Sigmoid colon (tissue), 6 donors: ENCODE measurements at regions not wholly inside any gene's neighbourhood (a gene's known extent, or its start where the extent isn't known, plus 50 kb on each side); places are given as distances from the start of the nearest gene placed in this dataset.
"Not testable (repeated sequence)": the region's sequence is repeated elsewhere in the genome, so short reads cannot be mapped to it uniquely, and the experiment has no call there.

Source experiments
- DNase-seq: peaks from one replicate; pipeline ENCODE4 v3.0.0-alpha.2; 2019
- H3K27ac ChIP-seq, 4 donors: fragments of 200-600 bp; sonication (generic); one replicate each; pipeline ENCODE4 v1.5.1; 2016 to 2019; ENCODE audit warnings: mild to moderate bottlenecking in 1 of 4
- H3K27me3 ChIP-seq, 3 donors: fragments of 200-600 bp; sonication (generic); one replicate each; pipeline ENCODE4 v1.5.1; 2019; ENCODE audit warnings: mild to moderate bottlenecking in 1 of 3
- H3K36me3 ChIP-seq, 4 donors: fragments of 200-600 bp; sonication (generic); one replicate each; pipeline ENCODE4 v1.5.1; 2016 to 2019
- H3K4me1 ChIP-seq, 4 donors: fragments of 200-600 bp; sonication (generic); one replicate each; pipeline ENCODE4 v1.5.1; 2017 to 2019
- H3K4me3 ChIP-seq, 4 donors: fragments of 200-600 bp; sonication (generic); one replicate each; pipeline ENCODE4 v1.5.1; 2017 to 2019; ENCODE audit warnings: mild to moderate bottlenecking in 2 of 4, moderate library complexity in 1 of 4
- H3K9me3 ChIP-seq, 4 donors: fragments of 200-600 bp in 3 of 4; sonication (generic) in 3 of 4; one replicate each; pipeline versions ENCODE4 v1.5.1 to v1.6.1; 2013 to 2019
- CTCF ChIP-seq, 4 experiments: fragments of 450-650 bp in 3 of 4; fragments of 200-600 bp in 1 of 4; IDR thresholded peaks; one replicate each; pipeline ENCODE4 v1.5.1; 2016 to 2019; ENCODE audit warnings: antibody characterized with exemption in 4 of 4, mild to moderate bottlenecking in 3 of 4, moderate library complexity in 2 of 4
- EP300 ChIP-seq, 4 donors: sonication (generic); formaldehyde crosslinking; IDR thresholded peaks; one replicate each; pipeline ENCODE4 v1.6.1; 2017; ENCODE audit warnings: antibody characterized with exemption in 4 of 4
- POLR2A ChIP-seq, 2 donors: fragments of 450-650 bp; IDR thresholded peaks; one replicate each; pipeline ENCODE4 v1.6.1; 2016; ENCODE audit warnings: antibody characterized with exemption in 2 of 2, mild to moderate bottlenecking in 2 of 2, moderate library complexity in 2 of 2
- POLR2AphosphoS5 ChIP-seq, 4 donors: sonication (generic); formaldehyde crosslinking; IDR thresholded peaks; one replicate each; pipeline ENCODE4 v1.6.1; 2017; ENCODE audit warnings: antibody characterized with exemption in 4 of 4
- WGBS, 2 donors: extraction: QIAGEN DNeasy Blood & Tissue Kit; methylation state at CpG; one replicate each; pipeline ENCODE4 v1.1.7; 2013; 5-methylcytosine and 5-hydroxymethylcytosine counted together
- intact Hi-C: fragments of 100-400 bp; cut with DNase I; formaldehyde crosslinking; loops from one replicate; pipeline ENCODE4 v1.15.1; 2023
- donor health status: healthy with polysubstance abuse.
- donor health status: healthy.

GRCh38 chr1:87989346-87989745, 660.7 kb downstream of the LMO4 start:
- H3K27ac ChIP-seq: no peak overlapping the region
- no peaks in the 10 kb centered on the region for H3K27me3 ChIP-seq
- intact Hi-C loops: no loop called here
- H3K4me3 ChIP-seq: no peak overlapping the region
- H3K36me3 ChIP-seq: no peaks in the 10 kb centered on the region
- no peaks in the 10 kb centered on the region for H3K9me3 ChIP-seq
- H3K4me1 ChIP-seq: no peaks in the 10 kb centered on the region
- TF ChIP-seq POLR2AphosphoS5 (IDR thresholded peaks at IDR 0.05) (no peak), POLR2A (IDR thresholded peaks at IDR 0.05) (no peak), CTCF (IDR thresholded peaks at IDR 0.05) (no peak), EP300 (IDR thresholded peaks at IDR 0.05) (no peak)
- WGBS, 2 donors: 75 to 93% methylated on average over 2 of the region's 2 CpGs
- DNase-seq: no peak

- H3K27me3 ChIP-seq, intact Hi-C loops, H3K27ac ChIP-seq, DNase-seq, H3K4me1 ChIP-seq, H3K9me3 ChIP-seq, H3K4me3 ChIP-seq, H3K36me3 ChIP-seq: not testable (repeated sequence)
- WGBS, 2 donors: 92 to 93% methylated on average over 5 of the region's 5 CpGs
Observed at GRCh38 chr1:87992536-87992935, 663.9 kb downstream of the LMO4 start.

GRCh38 chr1:87993051-87993450, 664.4 kb downstream of the LMO4 start:
- intact Hi-C loops: no loop called here
- 77 to 78% methylated on average over 4 of the region's 4 CpGs for WGBS, 2 donors

GRCh38 chr1:87999852-88000251, 671.2 kb downstream of the LMO4 start:
- H3K27me3 ChIP-seq: no peaks in the 10 kb centered on the region
- intact Hi-C loops: no loop called here
- 85 to 91% methylated on average over 6 of the region's 6 CpGs for whole genome bisulfite sequencing, 2 donors
- no peaks in the 10 kb centered on the region for H3K4me1 ChIP-seq
- no peak for DNase-seq
- H3K36me3 ChIP-seq: no peaks in the 10 kb centered on the region
- no peak overlapping the region for H3K27ac ChIP-seq
- no peaks in the 10 kb centered on the region for H3K9me3 ChIP-seq
- H3K4me3 ChIP-seq: no peak overlapping the region
- TF ChIP-seq POLR2AphosphoS5 (IDR thresholded peaks at IDR 0.05) (no peak), CTCF (IDR thresholded peaks at IDR 0.05) (no peak), POLR2A (IDR thresholded peaks at IDR 0.05) (no peak), EP300 (IDR thresholded peaks at IDR 0.05) (no peak)

More at GRCh38 chr1:87993051-87993450, 664.4 kb downstream of the LMO4 start:
- H3K36me3 ChIP-seq: no peaks in the 10 kb centered on the region
- no peaks in the 10 kb centered on the region for H3K4me1 ChIP-seq
- no peak overlapping the region for H3K27ac ChIP-seq
- DNase-seq: no peak
- H3K4me3 ChIP-seq: no peak overlapping the region
- no peaks in the 10 kb centered on the region for H3K9me3 ChIP-seq
- no peaks in the 10 kb centered on the region for H3K27me3 ChIP-seq
- TF ChIP-seq EP300 (IDR thresholded peaks at IDR 0.05) (no peak), CTCF (IDR thresholded peaks at IDR 0.05) (no peak), POLR2A (IDR thresholded peaks at IDR 0.05) (no peak), POLR2AphosphoS5 (IDR thresholded peaks at IDR 0.05) (no peak)

GRCh38 chr1:88001460-88001859, 672.8 kb downstream of the LMO4 start:
- Histone ChIP-seq H3K27ac (no peak overlapping the region), H3K36me3 (no peaks in the 10 kb centered on the region), H3K4me1 (no peaks in the 10 kb centered on the region), H3K9me3 (no peaks in the 10 kb centered on the region), H3K4me3 (no peak overlapping the region), H3K27me3 (no peaks in the 10 kb centered on the region)
- intact Hi-C loops: no loop called here
- TF ChIP-seq EP300 (IDR thresholded peaks at IDR 0.05) (no peak), CTCF (IDR thresholded peaks at IDR 0.05) (no peak), POLR2A (IDR thresholded peaks at IDR 0.05) (no peak), POLR2AphosphoS5 (IDR thresholded peaks at IDR 0.05) (no peak)
- 91 to 96% methylated on average over 1 of the region's 1 CpG for WGBS, 2 donors
- no peak for DNase-seq
